Lower leg skin (tissue), 3 donors: ENCODE measurements at regions not wholly inside any gene's neighbourhood (a gene's known extent, or its start where the extent isn't known, plus 50 kb on each side); places are given as distances from the start of the nearest gene placed in this dataset.

Source experiments
- POLR2A ChIP-seq, 2 donors: fragments of 450-650 bp; IDR thresholded peaks; one replicate each; pipeline ENCODE4 v1.6.1; 2016 to 2017; ENCODE audit warnings: antibody characterized with exemption in 2 of 2, mild to moderate bottlenecking in 1 of 2, moderate library complexity in 1 of 2
- TF ChIP-seq, protein P1 (sequence below), 3 donors: fragments of 450-650 bp; IDR thresholded peaks; one replicate each; pipeline ENCODE4 v1.5.1; 2016; ENCODE audit warnings: antibody characterized with exemption in 3 of 3, mild to moderate bottlenecking in 3 of 3, moderate library complexity in 2 of 3

DNA sequence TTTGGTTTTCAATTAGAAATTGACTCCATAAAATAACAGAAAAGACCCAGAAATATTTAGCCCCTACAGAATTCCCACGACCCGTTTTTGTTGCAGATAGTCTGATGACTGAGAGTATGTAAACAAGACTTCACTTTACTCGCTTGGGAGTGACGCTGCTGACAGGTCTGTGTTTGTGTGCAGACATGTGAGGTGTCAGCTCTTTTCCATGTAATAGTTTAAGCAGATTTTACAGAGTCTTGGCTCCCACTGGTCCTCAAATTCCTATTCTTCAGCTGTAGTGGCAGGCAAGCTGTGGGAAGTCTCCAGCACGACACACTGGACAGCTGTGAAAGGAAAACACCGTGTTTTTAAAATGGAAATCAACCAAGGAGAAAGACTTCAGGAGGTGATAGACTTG lies 455.7 kb downstream of the GABRG1 start:
- TF ChIP-seq, protein P1, sequence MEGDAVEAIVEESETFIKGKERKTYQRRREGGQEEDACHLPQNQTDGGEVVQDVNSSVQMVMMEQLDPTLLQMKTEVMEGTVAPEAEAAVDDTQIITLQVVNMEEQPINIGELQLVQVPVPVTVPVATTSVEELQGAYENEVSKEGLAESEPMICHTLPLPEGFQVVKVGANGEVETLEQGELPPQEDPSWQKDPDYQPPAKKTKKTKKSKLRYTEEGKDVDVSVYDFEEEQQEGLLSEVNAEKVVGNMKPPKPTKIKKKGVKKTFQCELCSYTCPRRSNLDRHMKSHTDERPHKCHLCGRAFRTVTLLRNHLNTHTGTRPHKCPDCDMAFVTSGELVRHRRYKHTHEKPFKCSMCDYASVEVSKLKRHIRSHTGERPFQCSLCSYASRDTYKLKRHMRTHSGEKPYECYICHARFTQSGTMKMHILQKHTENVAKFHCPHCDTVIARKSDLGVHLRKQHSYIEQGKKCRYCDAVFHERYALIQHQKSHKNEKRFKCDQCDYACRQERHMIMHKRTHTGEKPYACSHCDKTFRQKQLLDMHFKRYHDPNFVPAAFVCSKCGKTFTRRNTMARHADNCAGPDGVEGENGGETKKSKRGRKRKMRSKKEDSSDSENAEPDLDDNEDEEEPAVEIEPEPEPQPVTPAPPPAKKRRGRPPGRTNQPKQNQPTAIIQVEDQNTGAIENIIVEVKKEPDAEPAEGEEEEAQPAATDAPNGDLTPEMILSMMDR (IDR thresholded peaks at IDR 0.05): no peak
- TF ChIP-seq POLR2A (IDR thresholded peaks at IDR 0.05): no peak
